ENCODE measurements at regions not wholly inside any gene's neighbourhood (a gene's known extent, or its start where the extent isn't known, plus 50 kb on each side); places are given as distances from the start of the nearest gene placed in this dataset.

- no peaks in the 10 kb centered on the region for H3K36me3 ChIP-seq
- H3K27me3 ChIP-seq: no peaks in the 10 kb centered on the region
- H3K4me3 ChIP-seq: no peak overlapping the region
- DNase-seq (ENCODE audit: low read depth in 1 of 2, low spot score in 1 of 2): no peak
- no peaks in the 10 kb centered on the region for H3K9me3 ChIP-seq (ENCODE audit: low read depth)
- TF ChIP-seq, protein P1, sequence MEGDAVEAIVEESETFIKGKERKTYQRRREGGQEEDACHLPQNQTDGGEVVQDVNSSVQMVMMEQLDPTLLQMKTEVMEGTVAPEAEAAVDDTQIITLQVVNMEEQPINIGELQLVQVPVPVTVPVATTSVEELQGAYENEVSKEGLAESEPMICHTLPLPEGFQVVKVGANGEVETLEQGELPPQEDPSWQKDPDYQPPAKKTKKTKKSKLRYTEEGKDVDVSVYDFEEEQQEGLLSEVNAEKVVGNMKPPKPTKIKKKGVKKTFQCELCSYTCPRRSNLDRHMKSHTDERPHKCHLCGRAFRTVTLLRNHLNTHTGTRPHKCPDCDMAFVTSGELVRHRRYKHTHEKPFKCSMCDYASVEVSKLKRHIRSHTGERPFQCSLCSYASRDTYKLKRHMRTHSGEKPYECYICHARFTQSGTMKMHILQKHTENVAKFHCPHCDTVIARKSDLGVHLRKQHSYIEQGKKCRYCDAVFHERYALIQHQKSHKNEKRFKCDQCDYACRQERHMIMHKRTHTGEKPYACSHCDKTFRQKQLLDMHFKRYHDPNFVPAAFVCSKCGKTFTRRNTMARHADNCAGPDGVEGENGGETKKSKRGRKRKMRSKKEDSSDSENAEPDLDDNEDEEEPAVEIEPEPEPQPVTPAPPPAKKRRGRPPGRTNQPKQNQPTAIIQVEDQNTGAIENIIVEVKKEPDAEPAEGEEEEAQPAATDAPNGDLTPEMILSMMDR (IDR thresholded peaks at IDR 0.05; ENCODE audit: low read depth, low read length): no peak
- no peak overlapping the region for H3K27ac ChIP-seq
- H3K4me1 ChIP-seq (ENCODE audit: low read depth): peaks cover under 1% of the 10 kb centered on the region
Measured at GRCh38 chr1:43039228-43040055, 80.8 kb upstream of the SLC2A1 start.

- no peak for DNase-seq (ENCODE audit: low read depth in 1 of 2, low spot score in 1 of 2)
- Histone ChIP-seq H3K4me3 (no peak overlapping the region), H3K27me3 (no peaks in the 10 kb centered on the region), H3K27ac (no peak overlapping the region), H3K4me1 (ENCODE audit: low read depth) (no peaks in the 10 kb centered on the region), H3K36me3 (no peaks in the 10 kb centered on the region), H3K9me3 (ENCODE audit: low read depth) (no peaks in the 10 kb centered on the region)
- TF ChIP-seq, protein P1 (IDR thresholded peaks at IDR 0.05; ENCODE audit: low read depth, low read length): no peak
Measured at GRCh38 chr1:43038232-43038935, 79.7 kb upstream of the SLC2A1 start.

GRCh38 chr1:43037466-43037865 lies 78.8 kb upstream of the SLC2A1 start:
- H3K27ac ChIP-seq: no peak overlapping the region
- H3K4me1 ChIP-seq (ENCODE audit: low read depth): no peaks in the 10 kb centered on the region
- TF ChIP-seq, protein P1 (IDR thresholded peaks at IDR 0.05; ENCODE audit: low read depth, low read length): no peak

GRCh38 chr1:43036932-43037331 lies 78.3 kb upstream of the SLC2A1 start:
- DNase-seq (ENCODE audit: low read depth in 1 of 2, low spot score in 1 of 2): no peak
- H3K4me1 ChIP-seq (ENCODE audit: low read depth): no peaks in the 10 kb centered on the region

More at GRCh38 chr1:43037466-43037865, 78.8 kb upstream of the SLC2A1 start:
- Histone ChIP-seq H3K9me3 (ENCODE audit: low read depth) (no peaks in the 10 kb centered on the region), H3K4me3 (no peak overlapping the region), H3K36me3 (no peaks in the 10 kb centered on the region), H3K27me3 (no peaks in the 10 kb centered on the region)
- no peak for DNase-seq (ENCODE audit: low read depth in 1 of 2, low spot score in 1 of 2)

More at GRCh38 chr1:43036932-43037331, 78.3 kb upstream of the SLC2A1 start:
- Histone ChIP-seq H3K36me3 (no peaks in the 10 kb centered on the region), H3K9me3 (ENCODE audit: low read depth) (no peaks in the 10 kb centered on the region), H3K27ac (no peak overlapping the region), H3K27me3 (no peaks in the 10 kb centered on the region), H3K4me3 (no peak overlapping the region)
- TF ChIP-seq, protein P1 (IDR thresholded peaks at IDR 0.05; ENCODE audit: low read depth, low read length): no peak

All from cardiac muscle cell (in vitro differentiated cells and primary cell).